Liver (tissue), 3 donors: ENCODE measurements at regions not wholly inside any gene's neighbourhood (a gene's known extent, or its start where the extent isn't known, plus 50 kb on each side); places are given as distances from the start of the nearest gene placed in this dataset.

Experiments used
- ATF3 ChIP-seq: IDR thresholded peaks from 2 replicates; pipeline ENCODE4 v1.6.1; 2016; ENCODE audit warnings: antibody characterized with exemption
- CTCF ChIP-seq: fragments of 150-350 bp; IDR thresholded peaks from 2 replicates; pipeline ENCODE4 v1.5.1; 2017; ENCODE audit warnings: improper control_type of control experiment, low read depth, low read length; ENCODE audit not compliant: missing input control
- EGR1 ChIP-seq, 2 donors: IDR thresholded peaks; 2 replicates each; pipeline ENCODE4 v1.6.1; 2016 to 2018; ENCODE audit warnings: antibody characterized with exemption in 2 of 2, low read depth in 2 of 2
- FOXA1 ChIP-seq: IDR thresholded peaks from 2 replicates; pipeline ENCODE4 v1.6.1; 2016; ENCODE audit warnings: antibody characterized with exemption
- GABPA ChIP-seq, 2 donors: IDR thresholded peaks in 1 of 2; conservative IDR thresholded peaks in 1 of 2; 2 replicates each; pipeline ENCODE4 v1.6.1; 2016; ENCODE audit warnings: antibody characterized with exemption in 2 of 2, mild to moderate bottlenecking in 1 of 2, moderate library complexity in 1 of 2
- HNF4A ChIP-seq, 2 donors: conservative IDR thresholded peaks; 2 replicates each; pipeline ENCODE4 v1.6.1; 2016; ENCODE audit warnings: antibody characterized with exemption in 2 of 2, mild to moderate bottlenecking in 2 of 2
- JUND ChIP-seq, 2 donors: IDR thresholded peaks; 2 replicates each; pipeline ENCODE4 v1.6.1; 2016; ENCODE audit warnings: antibody characterized with exemption in 2 of 2
- MAX ChIP-seq: IDR thresholded peaks from 2 replicates; pipeline ENCODE4 v1.6.1; 2016; ENCODE audit warnings: antibody characterized with exemption
- RAD21 ChIP-seq, 2 donors: IDR thresholded peaks; 2 replicates each; pipeline ENCODE4 v1.6.1; 2016; ENCODE audit warnings: antibody characterized with exemption in 2 of 2, mild to moderate bottlenecking in 2 of 2
- REST ChIP-seq: IDR thresholded peaks from 2 replicates; pipeline ENCODE4 v1.6.1; 2016; ENCODE audit warnings: antibody characterized with exemption, mild to moderate bottlenecking
- RXRA ChIP-seq, 2 donors: IDR thresholded peaks; 2 replicates each; pipeline ENCODE4 v1.6.1; 2017 to 2018; ENCODE audit warnings: antibody characterized with exemption in 2 of 2, mild to moderate bottlenecking in 1 of 2
- TAF1 ChIP-seq: conservative IDR thresholded peaks from 2 replicates; pipeline ENCODE4 v1.6.1; 2016; ENCODE audit warnings: antibody characterized with exemption, mild to moderate bottlenecking
- donor health status: healthy.
- donor health status: healthy.

- TF ChIP-seq CTCF (no peak), REST (no peak), GABPA (IDR thresholded peaks at IDR 0.05 in 1 of 2, conservative IDR thresholded peaks at IDR 0.05 in 1 of 2) (no peak), ATF3 (no peak), TAF1 (no peak), RAD21 (IDR thresholded peaks at IDR 0.05) (no peak), EGR1 (IDR thresholded peaks at IDR 0.05; ENCODE audit: low read depth in 2 of 2) (no peak), FOXA1 (no peak), RXRA (IDR thresholded peaks at IDR 0.05) (no peak), JUND (IDR thresholded peaks at IDR 0.05) (no peak), HNF4A (conservative IDR thresholded peaks at IDR 0.05) (no peak), MAX (no peak)
These were observed 81.7 kb downstream of the MTNR1B start for GRCh38 chr11:93051186-93051585.
